RKO (cell line): ENCODE measurements at regions not wholly inside any gene's neighbourhood (a gene's known extent, or its start where the extent isn't known, plus 50 kb on each side); places are given as distances from the start of the nearest gene placed in this dataset.
"Not testable (repeated sequence)": the region's sequence is repeated elsewhere in the genome, so short reads cannot be mapped to it uniquely, and the experiment has no call there.

Experiments
- DNase-seq: peaks from one replicate; pipeline ENCODE4 v3.0.0-alpha.2; 2016; ENCODE audit warnings: low spot score

DNA sequence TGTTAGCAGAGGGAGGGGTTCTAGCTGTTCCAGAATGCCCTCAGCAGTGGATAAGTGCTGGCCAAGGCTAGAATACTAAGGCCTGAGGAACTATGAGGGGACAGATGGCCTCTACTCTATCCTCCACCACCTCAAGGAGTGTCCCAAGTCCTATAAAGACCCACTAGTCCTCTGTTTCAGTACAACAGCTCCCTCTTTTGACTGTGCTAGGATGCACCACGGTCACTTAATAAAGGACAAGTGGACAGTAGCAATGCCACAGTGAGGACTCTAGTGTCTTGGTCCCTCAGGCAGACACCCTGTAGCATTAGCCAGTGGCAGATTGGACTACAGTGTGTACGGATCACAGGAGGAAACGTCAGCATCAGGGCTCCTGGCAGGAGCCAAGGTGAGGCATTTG lies 171.8 kb upstream of the PROK2 start:
- no peak for DNase-seq

DNA sequence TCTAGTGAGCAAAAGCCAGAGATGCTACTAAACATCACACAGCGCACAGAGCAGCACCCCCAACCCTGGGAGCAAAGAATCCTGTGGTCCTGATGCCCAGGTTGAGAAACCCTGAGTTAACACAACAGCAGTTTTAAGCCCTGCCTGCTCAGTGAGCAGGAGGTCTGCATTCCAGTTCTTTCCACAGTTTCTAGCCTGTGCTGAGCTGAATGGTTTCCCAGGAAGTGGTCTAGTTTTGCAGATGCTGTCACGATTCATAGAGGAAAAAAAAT lies 171.1 kb upstream of the PROK2 start:
- no peak for DNase-seq

DNA sequence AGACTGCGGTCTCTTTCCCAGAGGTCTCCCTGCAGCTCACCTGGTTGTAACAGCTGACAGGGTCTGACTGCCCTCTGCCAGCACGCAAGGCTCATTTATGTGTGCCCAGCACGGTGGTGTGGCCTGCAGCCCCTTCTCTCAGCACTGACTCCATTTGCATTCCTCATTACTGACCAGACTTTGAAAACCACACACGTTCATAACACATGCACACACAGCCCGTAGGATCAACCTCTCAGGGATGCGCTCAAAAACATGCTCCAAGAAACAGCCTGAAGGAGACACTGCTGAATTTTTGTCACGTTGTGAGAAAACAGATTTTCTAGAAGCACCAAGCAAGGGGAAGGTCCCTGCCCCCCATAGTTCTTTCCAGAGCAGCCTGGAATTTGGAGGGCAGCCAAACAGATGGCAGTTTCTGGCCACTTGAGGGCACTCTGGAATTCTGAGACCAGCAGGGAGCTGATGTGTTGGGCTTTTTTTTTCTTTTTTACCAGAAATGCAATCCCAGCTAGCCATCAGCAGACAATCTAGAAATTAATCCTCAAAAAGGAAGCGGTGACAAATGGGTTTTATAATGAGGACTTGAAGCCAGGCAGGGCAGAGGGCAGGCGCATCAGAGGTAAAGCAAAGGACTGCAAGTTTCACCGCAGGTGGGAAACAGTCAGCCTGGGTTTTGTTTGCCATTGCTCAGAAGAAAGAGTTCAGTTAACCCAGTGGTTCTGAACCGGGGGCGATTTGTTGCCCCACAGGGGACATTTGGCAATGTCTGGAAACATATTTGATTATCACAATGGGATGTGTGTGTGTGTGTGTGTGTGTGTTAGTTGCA lies 170.5 kb upstream of the PROK2 start:
- DNase-seq = peak; percentile 67

DNA sequence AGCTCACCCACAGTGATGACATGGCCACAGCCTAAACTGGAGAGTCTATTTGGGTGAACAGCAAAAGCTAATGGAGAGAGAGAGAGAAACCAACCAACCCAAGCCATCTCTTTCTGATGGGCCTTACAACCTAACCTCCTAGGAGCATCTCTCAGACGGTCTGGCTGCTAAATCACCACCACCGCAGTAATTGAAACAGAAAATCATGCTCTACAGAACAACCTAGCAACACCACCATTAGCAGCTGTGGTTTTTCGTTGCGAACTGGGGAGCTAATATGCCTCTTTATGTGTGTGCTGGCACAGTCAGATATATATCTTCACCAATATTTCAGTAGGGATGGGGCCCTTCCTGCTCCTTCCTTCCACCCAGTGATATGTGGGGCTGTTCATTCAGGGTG lies 166.9 kb upstream of the PROK2 start:
- DNase-seq = no peak

DNA sequence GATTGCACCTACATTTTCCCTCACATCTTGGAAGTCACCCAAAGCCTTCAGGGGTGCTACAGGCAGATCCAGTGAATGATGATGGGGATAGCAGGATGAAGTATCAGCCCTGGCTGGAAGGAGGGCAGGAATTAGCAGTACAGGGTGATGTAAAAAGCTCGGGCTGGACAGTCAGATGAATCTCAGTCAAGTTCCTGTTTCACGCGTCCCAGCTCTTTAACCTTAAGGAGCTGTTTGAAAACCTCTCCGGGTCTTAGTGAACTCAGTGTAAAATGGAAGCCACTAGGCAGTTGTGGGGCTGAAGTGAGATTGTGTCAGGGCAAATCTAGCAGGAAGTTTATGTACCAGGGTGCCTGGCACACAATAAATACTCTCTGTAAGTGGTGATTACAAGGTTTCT lies 166.4 kb upstream of the PROK2 start:
- DNase-seq = no peak

DNA sequence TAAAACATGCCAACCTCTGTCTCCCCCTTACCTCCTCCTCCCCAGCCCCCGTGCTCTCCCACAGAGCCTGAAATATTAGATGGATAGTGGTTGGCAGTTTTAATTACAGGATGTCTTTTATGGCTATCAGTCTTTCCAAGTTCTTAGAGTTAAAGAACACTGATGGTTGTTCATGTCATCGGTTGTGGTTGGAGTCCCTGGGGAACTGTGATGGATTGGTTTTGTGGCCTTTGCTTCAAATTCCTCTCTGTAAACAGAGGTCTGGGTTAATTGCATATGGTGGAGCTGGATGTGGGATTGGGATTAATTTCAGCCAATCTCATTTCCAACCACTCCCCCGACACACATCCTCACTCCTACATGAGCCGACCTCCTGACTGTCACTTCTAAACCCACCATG lies 164.5 kb upstream of the PROK2 start:
- no peak for DNase-seq

DNA sequence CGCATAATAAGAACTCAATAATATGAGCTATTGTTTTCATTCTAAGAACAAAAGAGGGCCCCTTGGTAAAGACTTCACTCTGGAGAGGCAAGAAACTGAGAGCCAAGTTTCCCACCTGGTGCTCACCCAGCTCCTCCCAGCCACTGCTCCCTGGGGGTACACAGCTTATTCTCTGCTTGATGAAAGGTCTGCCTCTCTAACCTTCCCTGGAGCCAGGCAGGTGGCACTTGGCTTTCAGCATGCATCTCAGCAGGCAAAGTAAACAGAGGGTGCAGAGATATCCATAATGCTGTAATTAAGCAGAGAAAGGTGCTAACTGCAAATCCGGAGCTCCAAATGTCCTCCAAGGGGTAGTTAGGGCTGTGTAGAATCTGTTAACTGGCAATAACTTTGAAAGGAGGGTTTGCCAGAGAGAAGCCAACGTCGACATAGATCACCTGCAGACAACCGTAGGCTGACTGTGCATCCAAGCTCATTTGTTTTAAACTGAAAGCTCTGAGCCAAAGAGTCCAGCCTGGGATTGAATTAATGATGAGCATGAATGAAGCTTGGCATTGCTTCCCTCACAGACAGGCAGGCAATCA lies 159.6 kb upstream of the PROK2 start:
- DNase-seq = no peak

DNA sequence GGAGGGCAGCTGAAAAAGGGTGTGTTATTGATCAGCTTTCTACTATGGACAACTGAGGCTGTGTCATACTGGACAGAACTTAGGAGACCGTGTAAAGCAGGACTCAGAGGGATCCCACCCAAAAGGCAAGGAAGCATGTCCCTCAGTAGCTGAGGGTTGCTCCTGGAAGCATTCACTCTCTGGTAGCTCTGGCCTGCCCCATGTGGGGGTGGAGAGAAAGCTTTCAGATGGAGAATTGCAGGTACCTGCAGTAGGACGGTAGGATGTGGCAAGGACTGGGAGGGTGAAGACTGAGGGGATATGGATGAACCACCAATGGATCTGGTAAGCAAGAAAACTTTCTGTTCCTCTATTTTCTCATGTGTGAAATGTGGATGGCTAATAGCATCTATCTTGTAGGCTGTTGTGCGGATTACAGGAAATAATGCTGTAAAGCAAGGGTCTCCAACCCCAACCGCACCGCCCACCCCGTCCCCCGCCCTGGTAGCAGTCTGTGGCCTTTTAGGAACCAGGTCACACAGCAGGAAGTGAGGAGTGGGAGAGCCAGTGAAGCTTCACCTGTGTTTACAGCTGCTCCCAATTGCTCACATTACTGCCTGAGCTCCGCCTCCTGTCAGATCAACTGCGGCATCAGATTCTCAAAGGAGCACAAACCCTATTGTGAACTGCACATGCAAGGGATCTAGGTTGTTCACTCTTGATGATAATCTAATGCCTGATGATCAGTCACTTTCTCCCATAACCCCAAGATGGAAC lies 157.7 kb upstream of the PROK2 start:
- DNase-seq = no peak

DNA sequence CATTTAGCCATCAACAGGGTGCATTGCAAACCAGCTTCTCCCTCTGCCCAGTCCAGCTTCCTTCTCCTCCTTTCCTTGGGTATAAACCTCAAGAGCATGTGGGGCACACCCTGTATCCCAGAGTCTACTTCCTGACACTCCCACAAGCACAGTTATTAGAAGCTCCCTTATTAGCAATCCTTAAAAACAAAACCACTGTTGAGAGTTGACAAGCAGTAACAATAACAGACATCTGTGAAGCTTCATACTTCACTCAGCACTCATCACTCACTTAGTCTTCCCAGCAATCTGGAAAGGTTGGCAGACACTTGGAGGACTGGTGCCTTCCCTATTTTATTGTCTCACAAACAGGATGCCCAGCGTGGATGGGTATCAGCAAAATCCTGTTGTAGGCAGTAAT lies 155.5 kb upstream of the PROK2 start:
- DNase-seq = no peak

DNA sequence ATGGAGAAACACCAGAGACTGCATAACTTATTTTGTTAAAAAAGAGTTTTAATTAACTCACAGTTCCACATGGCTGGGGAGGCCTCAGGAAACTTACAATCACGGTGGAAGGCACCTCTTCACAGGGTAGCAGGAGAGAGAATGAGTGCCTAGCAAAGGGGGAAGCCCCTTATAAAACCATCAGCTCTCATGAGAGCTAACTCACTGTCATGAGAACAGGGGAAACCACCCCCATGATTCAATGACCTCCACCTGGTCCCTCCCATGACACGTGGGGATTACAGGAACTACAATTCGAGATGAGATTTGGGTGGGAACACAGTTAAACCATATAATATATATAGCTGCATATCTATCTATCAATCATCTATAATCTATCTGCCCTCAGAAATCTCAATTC lies 153.1 kb upstream of the PROK2 start:
- DNase-seq = not testable (repeated sequence)

DNA sequence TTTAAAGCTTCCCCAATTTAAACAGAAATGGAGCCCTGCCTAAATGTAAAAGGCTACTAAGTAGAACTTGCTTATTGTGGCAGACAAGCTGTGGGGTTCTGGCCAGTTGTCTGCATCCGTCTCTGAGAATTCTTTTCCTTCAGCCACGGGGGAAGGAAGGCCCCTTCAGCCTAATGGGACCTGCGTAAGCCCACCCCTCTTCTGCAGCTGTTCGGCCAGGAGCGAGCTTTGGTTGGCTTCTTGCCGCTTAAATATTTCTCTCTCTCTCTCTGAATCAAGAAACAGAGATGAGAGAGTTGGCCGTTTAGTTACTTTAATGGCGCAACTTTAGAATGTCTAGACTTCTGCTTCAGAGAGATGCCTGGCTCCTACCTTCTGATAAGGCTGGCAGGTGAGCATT lies 151.7 kb upstream of the PROK2 start:
- DNase-seq = no peak

DNA sequence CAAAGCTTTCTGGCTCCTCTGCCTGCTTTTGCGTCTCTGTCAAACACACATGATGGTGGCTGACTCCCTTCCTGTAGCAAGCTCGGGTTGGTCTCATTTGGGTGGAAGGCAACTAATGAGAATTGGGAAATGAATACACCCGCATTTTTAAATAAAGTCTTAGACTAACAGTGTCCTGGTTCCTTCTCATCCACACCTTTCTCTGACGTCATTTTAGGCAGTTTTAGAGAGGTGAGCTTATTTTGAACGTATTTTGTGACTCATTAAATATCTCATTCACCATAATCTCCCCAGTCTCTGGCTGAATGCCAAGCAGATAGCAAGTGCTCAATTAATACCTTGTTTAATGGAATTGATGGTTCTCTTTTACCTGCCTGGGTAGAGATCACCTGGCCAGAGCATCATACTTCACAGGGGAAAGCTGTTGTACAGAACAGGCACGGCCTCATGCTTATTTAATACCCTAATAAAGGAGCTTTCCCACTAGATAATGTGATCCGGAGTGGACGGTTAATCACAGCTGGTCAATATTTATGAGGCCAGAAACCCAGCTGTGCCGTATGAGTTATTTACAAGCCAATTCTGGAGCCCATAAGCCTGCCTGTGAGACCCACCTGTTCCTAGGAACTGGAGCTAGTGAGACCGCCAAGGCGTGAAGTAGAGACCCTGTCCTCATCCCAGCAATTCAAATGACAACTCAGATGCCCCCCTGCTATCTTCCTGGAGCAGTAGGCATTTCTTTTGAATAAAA lies 149.7 kb upstream of the PROK2 start:
- DNase-seq = no peak

DNA sequence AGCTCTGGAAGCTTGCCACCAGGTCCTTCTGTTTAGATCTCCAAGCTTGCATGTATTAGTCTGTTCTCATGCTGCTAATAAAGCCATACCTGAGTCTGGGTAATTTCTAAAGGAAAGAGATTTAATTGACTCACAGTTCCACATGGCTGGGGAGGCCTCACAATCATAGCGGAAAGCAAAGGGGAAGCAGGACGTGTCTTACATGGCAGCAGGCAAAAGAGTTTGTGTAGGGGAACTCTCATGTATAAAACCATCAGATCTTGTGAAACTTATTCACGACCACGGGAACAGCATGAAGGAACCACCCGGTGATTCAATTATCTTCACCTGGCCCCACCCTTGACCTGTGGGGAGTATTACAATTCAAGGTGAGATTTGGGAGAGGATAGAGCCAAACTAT lies 147.0 kb upstream of the PROK2 start:
- no peak for DNase-seq

DNA sequence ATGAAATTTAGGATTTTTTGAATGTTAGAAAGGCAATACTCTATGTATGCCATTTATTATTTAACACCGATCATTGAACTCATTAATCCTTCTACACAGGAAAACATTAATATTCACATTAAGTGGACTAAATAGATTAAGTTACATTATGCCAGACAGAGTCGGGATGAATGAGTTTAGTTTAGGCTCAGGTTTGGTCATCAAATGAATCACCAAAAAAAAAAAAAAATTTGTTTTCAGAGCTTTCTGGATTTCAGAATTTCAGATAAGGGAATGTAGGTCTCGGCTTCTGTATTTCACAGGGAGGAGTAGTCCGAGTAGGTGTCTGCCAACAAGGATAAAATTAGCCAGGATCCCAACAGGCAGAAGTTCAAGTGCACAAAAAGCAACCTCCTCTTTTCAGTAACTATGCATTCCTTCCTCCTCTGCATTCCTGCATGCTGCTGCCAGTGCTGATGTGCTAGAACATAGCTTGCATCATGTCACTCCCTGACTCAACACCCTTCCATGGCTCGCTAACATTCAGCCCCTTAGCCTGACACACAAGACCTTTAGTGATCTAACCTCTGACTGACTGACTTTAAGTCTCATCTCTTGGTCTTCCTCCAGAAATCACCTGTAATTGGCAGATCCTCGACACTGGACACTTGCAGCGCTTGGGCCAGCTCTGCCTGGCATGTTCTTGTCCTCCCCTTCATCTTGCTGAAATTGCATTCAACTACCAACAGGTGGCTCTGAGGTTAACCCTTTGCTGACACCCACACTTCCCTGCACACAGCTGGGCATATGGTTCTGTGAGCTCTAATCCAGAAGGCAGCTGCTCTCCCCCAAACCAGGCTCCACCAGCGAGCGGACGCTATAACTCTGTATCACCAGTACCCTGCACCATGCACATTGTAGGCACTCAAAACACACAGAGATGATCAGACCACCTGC lies 145.4 kb upstream of the PROK2 start:
- DNase-seq = peak; percentile 34

DNA sequence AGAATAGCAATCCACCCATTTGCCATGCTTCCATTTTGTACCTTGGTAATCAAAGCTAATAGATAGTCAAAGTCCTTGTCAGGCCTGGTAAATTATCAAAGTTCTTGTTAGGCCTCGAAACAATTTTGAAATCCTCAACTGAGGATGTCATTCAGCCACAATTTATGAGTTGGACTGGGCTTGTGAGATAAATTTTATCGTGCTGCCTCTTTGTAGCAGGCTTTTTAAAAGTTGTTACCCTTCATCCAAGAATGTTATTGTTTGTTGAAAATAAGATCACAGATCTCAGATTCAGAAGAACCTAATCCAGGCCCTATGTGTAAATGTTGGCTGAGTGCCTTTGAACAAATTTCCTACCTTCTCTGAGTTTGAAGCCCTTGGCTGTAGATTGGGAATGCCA lies 143.3 kb upstream of the PROK2 start:
- no peak for DNase-seq

DNA sequence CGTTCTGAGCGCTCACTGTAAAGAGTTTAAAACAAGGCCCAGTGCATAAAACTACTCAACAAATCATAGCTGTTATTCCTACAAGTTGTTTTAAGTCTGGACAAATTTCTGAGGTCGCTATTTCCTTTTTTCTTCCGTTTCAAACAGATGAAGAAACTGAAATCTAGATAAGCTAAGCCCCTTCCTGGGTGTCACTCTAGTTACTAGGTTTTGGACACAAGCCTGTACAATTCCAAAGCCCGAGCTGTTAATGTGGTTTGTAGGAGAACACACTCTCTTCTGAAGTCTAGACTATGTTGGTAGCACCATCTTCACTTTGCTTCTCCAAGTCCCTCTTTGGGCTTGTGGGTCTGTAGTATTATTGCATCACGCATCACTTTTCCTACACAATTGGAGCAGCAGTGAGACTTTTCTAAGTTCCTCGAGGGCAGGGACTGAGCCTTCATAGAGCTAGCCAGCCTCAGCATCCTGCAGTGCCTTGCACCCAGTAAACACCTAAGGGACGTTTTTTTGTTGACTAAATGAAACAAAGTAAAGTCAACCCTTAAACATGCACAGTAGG lies 142.6 kb upstream of the PROK2 start:
- no peak for DNase-seq

DNA sequence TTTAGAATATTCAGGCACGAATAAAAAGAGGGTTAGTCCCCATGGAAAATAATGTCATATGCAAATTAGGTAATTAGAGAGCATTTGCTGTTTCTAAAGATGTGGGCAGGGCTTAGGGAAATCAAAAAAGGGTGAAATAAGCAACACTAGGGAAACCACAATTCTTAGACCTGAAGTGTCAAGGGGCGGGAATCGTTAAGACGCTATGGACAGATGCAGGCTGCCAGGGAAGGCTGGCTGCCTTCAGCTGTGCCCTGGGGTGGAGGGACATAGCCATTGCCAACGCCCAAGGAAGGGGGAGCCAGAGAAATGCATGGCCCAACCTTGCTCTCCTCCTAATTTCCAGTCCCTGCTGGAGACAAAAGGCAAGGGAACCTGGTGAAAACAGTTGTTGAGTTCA lies 141.7 kb upstream of the PROK2 start:
- no peak for DNase-seq

DNA sequence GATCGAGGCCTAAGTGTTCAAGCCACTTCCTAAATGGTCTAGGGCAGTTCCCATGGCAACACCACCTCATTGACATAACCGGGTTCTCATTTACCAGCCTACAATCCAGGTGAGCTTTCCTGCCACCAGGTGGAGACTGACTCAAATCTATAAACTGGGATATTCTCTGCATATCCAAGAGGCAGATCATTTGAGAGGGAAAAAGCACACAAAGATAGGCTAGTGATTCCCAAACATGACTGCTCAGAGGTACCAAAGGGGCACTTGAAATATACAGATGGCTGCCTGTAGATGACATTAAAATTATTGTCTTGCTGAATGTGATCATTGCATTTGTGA lies 141.3 kb upstream of the PROK2 start:
- DNase-seq = no peak

DNA sequence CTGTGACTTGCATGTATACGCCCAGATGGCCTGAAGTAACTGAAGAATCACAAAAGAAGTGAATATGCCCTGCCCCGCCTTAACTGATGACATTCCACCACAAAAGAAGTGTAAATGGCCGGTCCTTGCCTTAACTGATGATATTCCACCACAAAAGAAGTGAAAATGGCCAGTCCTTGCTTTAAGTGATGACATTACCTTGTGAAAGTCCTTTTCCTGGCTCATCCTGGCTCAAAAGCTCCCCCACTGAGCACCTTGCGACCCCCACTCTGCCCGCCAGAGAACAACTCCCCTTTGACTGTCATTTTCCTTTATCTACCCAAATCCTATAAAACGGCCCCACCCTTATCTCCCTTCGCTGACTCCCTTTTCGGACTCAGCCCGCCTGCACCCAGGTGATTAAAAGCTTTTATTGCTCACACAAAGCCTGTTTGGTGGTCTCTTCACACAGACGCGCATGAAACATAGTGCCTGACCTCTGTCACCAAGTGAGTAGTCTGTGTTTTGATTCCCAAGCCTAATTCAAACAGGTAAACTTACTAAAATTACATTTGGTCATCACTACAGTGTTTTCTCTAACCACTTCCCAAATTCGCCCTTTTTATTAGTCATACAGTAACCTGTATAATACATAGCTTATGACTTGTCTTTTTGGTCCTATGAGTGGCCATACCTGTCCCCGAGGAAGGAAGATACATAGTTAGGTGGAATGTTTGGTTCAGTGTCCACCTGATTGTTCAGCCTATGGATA lies 140.7 kb upstream of the PROK2 start:
- not testable (repeated sequence) for DNase-seq

DNA sequence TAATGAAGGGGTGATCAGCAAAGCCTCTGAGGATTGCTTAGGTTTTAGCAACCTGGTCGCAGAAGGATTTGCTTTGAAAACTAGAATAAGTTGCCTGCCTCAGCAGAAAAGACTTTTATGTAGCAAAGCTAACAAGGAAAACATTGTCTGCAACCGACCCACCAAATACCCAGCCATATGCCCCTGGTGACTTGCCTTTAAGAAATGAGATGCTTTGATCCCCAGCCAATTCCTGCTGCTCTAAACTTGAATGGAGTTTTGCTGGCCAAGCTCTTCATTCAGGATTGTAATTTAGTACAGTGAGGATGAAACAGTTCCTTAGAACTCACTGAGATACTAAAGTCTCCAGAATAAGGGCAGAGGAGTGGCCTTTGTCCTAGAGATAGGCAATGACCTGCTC lies 139.8 kb upstream of the PROK2 start:
- no peak for DNase-seq

DNA sequence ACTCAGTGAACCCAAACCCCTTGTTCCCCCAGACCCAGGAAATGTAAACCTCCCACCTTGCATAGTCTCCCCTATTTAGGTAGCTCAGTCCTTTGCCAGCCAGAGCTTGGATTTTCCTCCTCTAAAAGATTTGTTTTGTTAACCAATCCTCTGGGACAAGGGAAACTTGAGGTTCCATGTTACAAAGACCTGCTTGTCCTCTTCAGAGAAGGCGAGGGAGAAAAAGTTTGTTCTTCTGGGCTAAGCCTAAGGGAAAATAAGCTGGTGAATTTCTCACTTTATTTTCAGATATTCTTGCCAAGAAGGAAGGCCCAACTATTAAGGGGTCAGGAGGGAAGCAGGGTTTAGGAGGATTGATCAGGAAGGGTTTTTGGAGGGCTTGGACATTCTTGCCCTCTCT lies 136.1 kb upstream of the PROK2 start:
- no peak for DNase-seq
